ENCODE measurements at regions not wholly inside any gene's neighbourhood (a gene's known extent, or its start where the extent isn't known, plus 50 kb on each side); places are given as distances from the start of the nearest gene placed in this dataset.

GRCh38 chr13:84127597-84128128 lies 245.4 kb upstream of the SLITRK1 start:
- TF ChIP-seq CTCF (IDR thresholded peaks at IDR 0.05) (no peak), POLR2A (IDR thresholded peaks at IDR 0.05) (no peak), EP300 (IDR thresholded peaks at IDR 0.05) (no peak)

Data from tibial nerve (tissue), 4 donors.